IMR-90 (cell line): ENCODE measurements at regions not wholly inside any gene's neighbourhood (a gene's known extent, or its start where the extent isn't known, plus 50 kb on each side); places are given as distances from the start of the nearest gene placed in this dataset.

Experiments
- ATAC-seq: fragments of 200-7000 bp; cut with Tn5 transposase; 2 replicates; pipeline ENCODE4 v1.9.1; 2020; ENCODE audit warnings: low read depth, mild to moderate bottlenecking, moderate library complexity
- BruUV-seq: library from RNA; stranded (reverse); fragments of 400-500 nt; replicated peaks from 2 replicates; lab custom pipeline; 2021; lab: Mats Ljungman, UMichigan
- CTCF ChIA-PET: fragments of 300-600 bp; formaldehyde crosslinking; extraction: SDS; loops from one replicate; lab custom pipeline; 2021; ENCODE audit warnings: antibody characterized with exemption; lab: Yijun Ruan, JAX
- POLR2A ChIA-PET: fragments of 300-600 bp; sonication (Branson Sonifier 250); formaldehyde crosslinking; loops from one replicate; lab custom pipeline; 2022; ENCODE audit warnings: antibody characterized with exemption; ENCODE audit not compliant: unreplicated experiment; lab: Charles Lee
- DNase-seq: peaks from one replicate; pipeline ENCODE4 v3.0.0; 2013
- H2AFZ ChIP-seq: replicated peaks from 2 replicates; pipeline ENCODE3; 2013; ENCODE audit warnings: low read length, mild to moderate bottlenecking; ENCODE audit not compliant: poor library complexity
- H2AK5ac ChIP-seq: 2 replicates; pipeline ENCODE4 v1.6.1; 2013; ENCODE audit warnings: low read depth, low read length, inconsistent platforms
- H2AK9ac ChIP-seq: replicated peaks from 2 replicates; pipeline ENCODE3; 2013; ENCODE audit warnings: mild to moderate bottlenecking, low read depth, low read length, moderate library complexity; ENCODE audit not compliant: poor library complexity
- H2BK120ac ChIP-seq: 2 replicates; pipeline ENCODE4 v1.6.1; 2013; ENCODE audit warnings: low read depth, low read length, inconsistent platforms
- H2BK15ac ChIP-seq: 3 replicates; pipeline ENCODE4 v1.6.1; 2013; ENCODE audit warnings: low read depth, low read length, inconsistent platforms
- H2BK20ac ChIP-seq: 2 replicates; pipeline ENCODE4 v1.6.1; 2013; ENCODE audit warnings: low read depth, mild to moderate bottlenecking, inconsistent platforms, low read length, moderate library complexity
- H2BK5ac ChIP-seq: 2 replicates; pipeline ENCODE4 v1.6.1; 2013; ENCODE audit warnings: mild to moderate bottlenecking, low read depth, low read length, inconsistent platforms; ENCODE audit not compliant: poor library complexity, severe bottlenecking
- H3K14ac ChIP-seq: replicated peaks from 2 replicates; pipeline ENCODE4 v1.6.1; 2013; ENCODE audit warnings: low read depth, low read length, inconsistent platforms
- H3K18ac ChIP-seq: 2 replicates; pipeline ENCODE4 v1.6.1; 2013; ENCODE audit warnings: low read depth, low read length, control low read depth
- H3K23ac ChIP-seq: 2 replicates; pipeline ENCODE4 v1.6.1; 2013; ENCODE audit warnings: low read depth, low read length, inconsistent platforms
- H3K27ac ChIP-seq: 2 replicates; pipeline ENCODE4 v1.5.1; 2013; ENCODE audit warnings: mild to moderate bottlenecking, control low read depth, low read length; ENCODE audit not compliant: insufficient read depth
- H3K27me3 ChIP-seq: 2 replicates; pipeline ENCODE4 v1.6.1; 2013; ENCODE audit warnings: low read length; ENCODE audit not compliant: control insufficient read depth, insufficient read depth
- H3K36me3 ChIP-seq: 2 replicates; pipeline ENCODE4 v1.6.1; 2013; ENCODE audit warnings: low read length, mixed read lengths; ENCODE audit not compliant: control insufficient read depth, insufficient read depth
- H3K4ac ChIP-seq: 2 replicates; pipeline ENCODE4 v1.6.1; 2013; ENCODE audit warnings: low read depth, low read length, inconsistent platforms
- H3K4me1 ChIP-seq: 2 replicates; pipeline ENCODE4 v1.6.1; 2013; ENCODE audit warnings: low read length, mixed read lengths; ENCODE audit not compliant: control insufficient read depth, insufficient read depth
- H3K4me2 ChIP-seq: 2 replicates; pipeline ENCODE4 v1.6.1; 2013; ENCODE audit warnings: low read depth, mild to moderate bottlenecking, control low read depth, low read length, moderate library complexity
- H3K4me3 ChIP-seq: 2 replicates; pipeline ENCODE4 v1.5.1; 2013; ENCODE audit warnings: low read depth, mild to moderate bottlenecking, control low read depth, low read length, moderate library complexity; ENCODE audit not compliant: insufficient read depth
- H3K56ac ChIP-seq: 2 replicates; pipeline ENCODE4 v1.6.1; 2013; ENCODE audit warnings: low read length, inconsistent platforms; ENCODE audit not compliant: insufficient read depth; ENCODE audit errors: extremely low read depth
- H3K79me1 ChIP-seq, 2 experiments: 2 replicates each; pipeline ENCODE4 v1.6.1; 2013; ENCODE audit warnings: low read length in 2 of 2, inconsistent platforms in 1 of 2, low read depth in 1 of 2
- H3K9ac ChIP-seq: 2 replicates; pipeline ENCODE4 v1.6.1; 2013; ENCODE audit warnings: low read depth, low read length, control low read depth
- H3K9me1 ChIP-seq: 2 replicates; pipeline ENCODE4 v1.6.1; 2013; ENCODE audit warnings: low read length, inconsistent platforms; ENCODE audit not compliant: insufficient read depth
- H3K9me3 ChIP-seq: 2 replicates; pipeline ENCODE4 v1.6.1; 2013; ENCODE audit warnings: low read length; ENCODE audit not compliant: control insufficient read depth, insufficient read depth
- H4K20me1 ChIP-seq: 2 replicates; pipeline ENCODE4 v1.6.1; 2013; ENCODE audit warnings: low read length, inconsistent platforms; ENCODE audit not compliant: insufficient read depth
- H4K5ac ChIP-seq: 2 replicates; pipeline ENCODE4 v1.6.1; 2013; ENCODE audit warnings: mild to moderate bottlenecking, low read depth, low read length, control low read depth
- H4K8ac ChIP-seq, 2 experiments: 2 replicates each; pipeline ENCODE4 v1.6.1; 2013; ENCODE audit warnings: low read depth in 2 of 2, low read length in 2 of 2, control low read depth in 1 of 2, inconsistent platforms in 1 of 2
- H4K91ac ChIP-seq: 2 replicates; pipeline ENCODE4 v1.6.1; 2013; ENCODE audit warnings: low read depth, low read length, inconsistent platforms; ENCODE audit not compliant: insufficient read depth
- CEBPB ChIP-seq: IDR thresholded peaks from 2 replicates; pipeline ENCODE4 v1.6.1; 2012; ENCODE audit warnings: low read depth, low read length, improper control_type of control experiment
- CTCF ChIP-seq: conservative IDR thresholded peaks from 2 replicates; pipeline ENCODE4 v1.5.1; 2012; ENCODE audit warnings: mild to moderate bottlenecking, low read depth, low read length, improper control_type of control experiment
- FOS ChIP-seq: fragments of 150-350 bp; IDR thresholded peaks from 2 replicates; pipeline ENCODE4 v1.6.1; 2016; ENCODE audit warnings: low read depth, low read length
- MAFK ChIP-seq: IDR thresholded peaks from 2 replicates; pipeline ENCODE4 v1.6.1; 2012; ENCODE audit warnings: low read depth, low read length, improper control_type of control experiment
- MAZ ChIP-seq: IDR thresholded peaks from 2 replicates; pipeline ENCODE4 v1.6.1; 2012; ENCODE audit warnings: low read depth, mild to moderate bottlenecking, low read length, improper control_type of control experiment, moderate library complexity, borderline replicate concordance
- MXI1 ChIP-seq: IDR thresholded peaks from 2 replicates; pipeline ENCODE4 v1.6.1; 2012; ENCODE audit warnings: low read depth, mild to moderate bottlenecking, low read length, moderate library complexity, borderline replicate concordance
- NFE2L2 ChIP-seq: fragments of 150-350 bp; IDR thresholded peaks from 2 replicates; pipeline ENCODE4 v1.6.1; 2016; ENCODE audit warnings: low read depth, mild to moderate bottlenecking, low read length
- RAD21 ChIP-seq: IDR thresholded peaks from 2 replicates; pipeline ENCODE4 v1.6.1; 2012; ENCODE audit warnings: low read length, improper control_type of control experiment
- RCOR1 ChIP-seq: IDR thresholded peaks from 2 replicates; pipeline ENCODE4 v1.6.1; 2012; ENCODE audit warnings: mild to moderate bottlenecking, low read length, improper control_type of control experiment; ENCODE audit not compliant: insufficient replicate concordance
- SMC3 ChIP-seq: fragments of 150-350 bp; IDR thresholded peaks from 2 replicates; pipeline ENCODE4 v1.6.1; 2016; ENCODE audit warnings: low read depth, mild to moderate bottlenecking, antibody characterized with exemption, low read length, moderate library complexity
- USF2 ChIP-seq: fragments of 150-350 bp; IDR thresholded peaks from 2 replicates; pipeline ENCODE4 v1.6.1; 2017; ENCODE audit warnings: mild to moderate bottlenecking, antibody characterized with exemption, low read length, low read depth
- WGBS, 2 experiments: methylation state at CpG; one replicate each; pipeline versions ENCODE4 v1.1.5 to v1.1.7; 2013; ENCODE audit warnings: missing lambda C conversion rate in 2 of 2; ENCODE audit not compliant: insufficient read length in 1 of 2; ENCODE audit errors: extremely low coverage in 2 of 2; 5-methylcytosine and 5-hydroxymethylcytosine counted together
- dilution Hi-C: fragments of 300-500 bp; cut with HindIII; formaldehyde crosslinking; loops from one replicate; pipeline ENCODE4 v1.14.3; 2018; ENCODE audit warnings: low sequenced_read_pairs; ENCODE audit not compliant: unreplicated experiment
- in situ Hi-C: fragments of 300-500 bp; cut with MboI; formaldehyde crosslinking; loops from 3 replicates; pipeline ENCODE4 v1.14.3; 2019; ENCODE audit warnings: low sequenced_read_pairs, inconsistent platforms, mixed read lengths
- intact Hi-C: fragments of 100-400 bp; cut with micrococcal nuclease; formaldehyde crosslinking; loops from 2 replicates; pipeline ENCODE4 v1.10.0; 2022

- peak overlapping the region; percentile 31; the same call in 1 of the 2 replicates for H3K18ac ChIP-seq
- H2AFZ ChIP-seq = no peak overlapping the region
- H4K91ac ChIP-seq = no peak overlapping the region
- H2BK15ac ChIP-seq = no peak overlapping the region
- TF ChIP-seq MAFK (no peak), CEBPB (no peak), FOS (no peak), CTCF (no peak), NFE2L2 (no peak), SMC3 (no peak), USF2 (no peak), MAZ (no peak), MXI1 (no peak), RAD21 (no peak), RCOR1 (no peak)
- no peak overlapping the region; a peak in 1 of 4 replicates for H4K8ac ChIP-seq
- H3K27ac ChIP-seq = no peak overlapping the region
- H2BK20ac ChIP-seq = no peak overlapping the region
- H3K23ac ChIP-seq = no peak overlapping the region
- dilution Hi-C loops (no loop called here), intact Hi-C loops (loop anchor here (10.0 kb wide), 2 partner anchors 444 to 484 kb away; no protein-coding TSS in a partner anchor), in situ Hi-C loops (no loop called here)
- no peak overlapping the region for H2AK9ac ChIP-seq
- no peak overlapping the region for H3K56ac ChIP-seq
- no peaks in the 10 kb centered on the region for H4K20me1 ChIP-seq
- no TSS peak for BruUV-seq
- H3K4me3 ChIP-seq = no peak overlapping the region
- H3K9me1 ChIP-seq = no peaks in the 10 kb centered on the region
- ATAC-seq = no peak
- no CpG with 5 or more reads among the region's 1 CpG for WGBS, 2 experiments
- H2BK5ac ChIP-seq = no peak overlapping the region
- H3K9ac ChIP-seq = no peak overlapping the region
- peak overlapping the region; percentile 44; the same call in 1 of the 2 replicates for H2BK120ac ChIP-seq
- POLR2A ChIA-PET = no interaction called here
- peaks cover 2% of the 10 kb centered on the region; the same call in 1 of the 2 replicates for H3K4me1 ChIP-seq
- H3K36me3 ChIP-seq = no peaks in the 10 kb centered on the region
- no peak overlapping the region; the same call in 1 of the 2 replicates for H3K14ac ChIP-seq
- H3K4me2 ChIP-seq = no peak overlapping the region
- CTCF ChIA-PET = no interaction called here
- no peak overlapping the region for H4K5ac ChIP-seq
- H3K79me1 ChIP-seq = no peaks in the 10 kb centered on the region
- H3K9me3 ChIP-seq = no peaks in the 10 kb centered on the region
- no peak for DNase-seq
- no peaks in the 10 kb centered on the region for H3K27me3 ChIP-seq
- H3K4ac ChIP-seq = no peak overlapping the region
- H2AK5ac ChIP-seq = no peak overlapping the region
Observed at GRCh38 chr1:87958716-87959115, 630.0 kb downstream of the LMO4 start.
